HG03135 (cell line): ENCODE measurements at regions not wholly inside any gene's neighbourhood (a gene's known extent, or its start where the extent isn't known, plus 50 kb on each side); places are given as distances from the start of the nearest gene placed in this dataset.
"Not testable (repeated sequence)": the region's sequence is repeated elsewhere in the genome, so short reads cannot be mapped to it uniquely, and the experiment has no call there.

Experiments used
- ATAC-seq: cut with Tn5 transposase; IDR thresholded peaks from one replicate; pipeline ENCODE4 v1.9.1; 2021; ENCODE audit warnings: mild to moderate bottlenecking, moderate library complexity; ENCODE audit not compliant: unreplicated experiment

DNA sequence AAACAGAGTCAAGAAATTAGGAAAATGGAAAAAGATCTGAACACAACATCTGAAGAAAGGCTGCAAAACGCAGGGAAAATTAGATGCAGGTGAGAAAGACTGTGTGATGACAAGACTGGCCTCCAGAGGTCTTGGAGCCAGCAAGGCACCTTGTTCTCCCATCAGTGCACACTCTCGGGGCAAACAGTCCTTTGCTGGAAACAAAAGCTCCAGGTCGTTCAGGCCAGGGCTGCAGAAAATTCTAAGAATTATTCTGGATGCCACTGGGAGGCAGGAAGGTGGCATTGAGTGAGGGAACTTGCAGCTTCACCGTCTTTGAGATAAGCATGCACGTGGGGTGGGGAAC lies 219.9 kb upstream of the SSTR4 start:
- ATAC-seq: no peak

DNA sequence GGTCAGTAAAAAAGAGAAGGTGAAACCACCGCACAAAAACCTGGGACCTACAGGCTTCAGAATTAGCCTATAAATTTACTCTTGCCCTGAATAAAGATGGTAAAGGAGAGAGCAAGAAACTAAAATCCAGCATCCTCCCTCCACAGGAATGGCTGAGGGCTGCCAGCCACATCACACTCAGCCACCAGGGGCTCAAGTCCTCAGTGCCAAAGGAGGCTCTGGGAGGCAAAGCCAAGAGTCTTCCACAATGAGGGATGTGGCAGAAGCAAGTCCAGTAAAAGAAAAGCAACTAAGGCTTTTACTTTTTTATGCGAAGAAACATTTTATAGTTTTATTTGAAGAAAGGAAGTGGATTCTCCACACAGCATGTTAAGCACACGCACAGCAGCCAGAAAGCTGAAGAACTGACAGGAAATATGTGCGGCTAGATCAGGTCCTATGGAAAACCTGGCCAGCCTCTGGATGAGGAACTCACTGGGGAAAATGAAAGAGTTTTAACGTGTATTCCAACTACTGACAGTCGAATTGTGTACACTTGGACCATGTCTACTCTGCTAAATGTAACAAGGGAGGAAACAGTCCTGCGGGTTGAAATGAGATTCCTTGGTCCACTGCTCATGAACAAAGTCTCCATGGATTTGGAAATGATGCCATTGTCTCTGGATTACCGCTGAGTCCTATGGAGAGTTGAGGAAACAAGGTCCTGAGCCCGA lies 219.4 kb upstream of the SSTR4 start:
- no peak for ATAC-seq

- no peak for ATAC-seq
Observed at GRCh38 chr20:22818636-22819035, 216.5 kb upstream of the SSTR4 start.

DNA sequence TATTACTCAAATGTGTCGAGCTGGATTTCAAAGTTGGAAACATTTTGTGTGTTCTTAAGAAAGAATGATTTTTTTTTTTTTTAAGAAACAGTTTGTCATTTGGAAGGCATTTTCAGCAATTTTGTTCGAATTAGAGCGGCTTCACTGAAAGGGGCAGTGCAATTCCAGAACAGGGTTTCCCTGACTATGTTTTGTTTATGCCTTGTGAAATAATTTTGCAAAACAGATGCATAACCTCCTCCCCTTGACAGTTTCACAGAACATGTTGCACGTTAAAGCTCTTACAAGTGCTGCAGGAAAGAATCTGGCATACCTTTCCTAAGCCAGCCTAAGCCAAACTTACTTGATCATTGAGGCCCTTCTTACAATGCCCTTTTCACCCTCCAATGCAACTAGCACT lies 216.0 kb upstream of the SSTR4 start:
- no peak for ATAC-seq

DNA sequence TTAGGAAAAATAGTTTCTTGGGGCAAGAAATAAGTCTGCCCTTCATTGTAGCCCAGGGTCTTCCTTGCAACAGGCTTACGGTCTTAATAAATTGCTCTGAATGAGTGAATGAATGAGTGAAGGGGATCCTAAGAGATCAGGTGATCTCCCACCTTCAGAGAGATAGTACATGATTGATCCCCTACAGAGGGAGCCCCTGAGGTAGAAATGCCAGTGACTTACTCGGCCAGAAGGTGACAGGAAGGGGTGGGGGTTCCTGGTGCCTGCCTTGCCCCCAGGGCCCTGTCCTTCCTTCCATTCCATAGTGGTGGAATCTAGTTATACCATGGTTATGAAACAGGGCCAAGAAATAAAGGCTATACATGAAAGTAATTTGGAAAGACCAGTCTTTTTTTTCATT lies 215.3 kb upstream of the SSTR4 start:
- no peak for ATAC-seq

DNA sequence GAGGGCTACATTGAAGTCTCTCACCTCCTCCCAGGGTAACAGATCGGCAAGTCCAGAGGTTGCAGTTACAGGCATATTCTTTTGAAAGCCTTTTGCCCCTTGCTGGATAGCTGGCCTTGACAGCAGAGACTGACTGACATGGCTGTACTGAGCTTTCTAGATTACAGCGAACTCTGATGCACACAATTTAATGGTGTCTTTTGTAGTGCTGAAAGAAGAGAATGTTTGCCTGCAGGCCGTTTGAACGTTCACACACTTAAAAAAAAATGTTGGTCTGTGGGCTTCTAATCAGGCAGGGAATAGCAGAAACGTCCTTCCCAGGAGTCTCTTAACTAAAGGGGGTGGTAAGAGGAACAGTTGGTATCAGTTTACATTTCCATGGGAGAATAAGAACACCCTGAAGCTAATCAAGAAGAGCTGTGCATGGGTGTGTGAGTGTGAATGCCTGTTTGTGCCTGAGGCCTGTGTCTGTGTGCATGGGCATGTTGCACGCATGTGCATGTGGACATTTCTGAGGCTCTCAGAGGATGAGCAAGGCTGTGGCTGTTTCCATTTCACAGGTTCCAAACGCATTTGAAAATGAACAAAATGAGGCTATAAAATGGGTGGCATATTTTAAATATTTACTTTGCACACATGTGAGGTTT lies 213.9 kb upstream of the SSTR4 start:
- no peak for ATAC-seq

DNA sequence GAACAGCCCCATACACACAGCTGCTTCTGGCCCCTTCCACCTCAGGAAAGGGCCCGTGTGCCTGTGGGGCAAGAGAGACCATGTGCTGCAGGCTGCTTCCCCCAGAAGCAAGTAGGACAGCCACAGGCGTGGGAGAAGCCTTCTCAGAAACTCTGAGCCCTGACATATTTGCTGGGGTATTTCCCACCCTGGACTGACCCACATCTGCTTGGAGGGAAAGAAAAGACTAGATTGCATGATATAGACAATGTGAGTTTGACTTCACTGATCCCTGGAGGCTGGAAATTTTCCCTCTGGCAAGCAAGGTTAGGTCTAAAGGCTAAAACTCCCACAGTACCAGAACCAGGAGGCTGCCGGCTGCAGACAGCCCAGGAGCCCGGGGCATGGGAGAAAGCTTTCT lies 213.3 kb upstream of the SSTR4 start:
- no peak for ATAC-seq

- ATAC-seq: no peak
Observed at GRCh38 chr20:22823119-22823518, 212.0 kb upstream of the SSTR4 start.

- ATAC-seq: no peak
Observed at GRCh38 chr20:22824077-22824476, 211.0 kb upstream of the SSTR4 start.

- ATAC-seq: no peak
Observed at GRCh38 chr20:22825076-22825475, 210.0 kb upstream of the SSTR4 start.

DNA sequence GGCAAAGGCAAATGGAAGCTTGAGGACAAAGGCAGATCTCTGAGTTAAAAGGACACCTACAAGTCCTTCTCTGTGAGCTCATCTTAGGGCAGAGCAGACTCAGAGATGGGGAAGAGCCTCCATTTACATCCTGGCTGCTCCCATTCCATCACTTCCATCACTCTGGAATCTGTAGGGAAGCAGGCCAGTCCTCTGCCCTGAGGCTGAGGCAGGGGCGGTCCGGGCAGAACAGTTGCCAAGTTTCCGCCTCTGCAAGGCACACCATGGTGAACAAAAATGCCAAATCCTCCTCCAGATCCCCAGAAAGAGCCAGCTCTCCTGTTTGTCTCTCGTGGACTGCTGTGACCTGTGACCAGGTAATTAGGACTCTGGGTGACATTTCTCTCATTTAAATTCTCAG lies 209.6 kb upstream of the SSTR4 start:
- no peak for ATAC-seq

- ATAC-seq: no peak
Observed at GRCh38 chr20:22826306-22827230, 208.5 kb upstream of the SSTR4 start.

DNA sequence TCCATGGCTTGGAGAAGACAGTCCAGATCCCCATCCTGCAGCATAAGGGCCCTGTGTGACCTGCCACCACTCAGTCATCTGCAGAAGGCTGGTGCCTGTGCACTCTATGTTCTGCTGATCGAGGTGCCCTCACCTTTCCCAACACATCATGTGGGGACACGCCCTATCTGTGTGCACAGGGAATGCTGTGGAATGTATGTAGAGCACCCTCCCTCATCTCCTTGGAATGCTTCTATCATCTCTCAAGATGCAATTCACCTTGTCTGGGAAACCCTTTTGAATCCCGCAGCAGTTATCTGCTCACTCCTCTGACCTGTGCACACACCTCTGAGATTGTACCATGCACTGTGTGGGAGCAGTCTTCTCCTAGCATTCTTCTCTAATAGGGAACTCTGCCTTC lies 207.2 kb upstream of the SSTR4 start:
- no peak for ATAC-seq

GRCh38 chr20:22829356-22829755 lies 205.8 kb upstream of the SSTR4 start:
- no peak for ATAC-seq

DNA sequence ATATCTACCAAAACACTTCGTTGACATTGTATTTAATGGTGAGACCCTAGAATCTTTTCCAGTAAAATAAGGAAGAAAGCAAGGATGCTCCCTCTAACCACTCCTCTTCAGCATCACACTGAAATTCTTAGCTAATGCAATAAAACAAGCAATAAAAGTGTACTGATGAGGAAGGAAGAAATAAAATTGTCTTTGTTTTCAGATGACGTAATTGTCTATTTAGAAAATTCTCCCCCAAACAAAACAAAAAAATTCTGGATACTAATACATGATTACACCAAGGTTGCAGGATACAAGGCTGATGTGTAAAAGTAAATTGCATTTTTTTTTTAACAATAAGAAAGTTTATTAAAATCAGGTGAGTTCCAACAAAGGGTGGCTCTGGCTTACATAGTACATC lies 205.0 kb upstream of the SSTR4 start:
- no peak for ATAC-seq

DNA sequence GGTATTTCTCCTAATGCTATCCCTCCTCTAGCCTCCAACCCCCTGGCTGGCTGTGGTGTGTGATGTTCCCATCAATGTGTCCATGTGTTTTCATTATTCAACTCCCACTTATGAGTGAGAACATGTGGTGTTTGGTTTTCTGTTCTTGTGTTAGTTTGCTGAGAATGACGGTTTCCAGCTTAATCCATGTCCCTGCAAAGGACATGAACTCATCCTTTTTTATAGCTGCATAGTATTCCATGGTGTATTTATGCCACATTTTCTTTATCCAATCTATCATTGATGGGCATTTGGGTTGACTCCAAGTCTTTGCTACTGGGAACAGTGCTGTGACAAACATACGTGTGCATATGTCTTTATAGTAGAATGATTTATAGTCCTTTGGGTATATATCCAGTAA lies 204.4 kb upstream of the SSTR4 start:
- ATAC-seq: not testable (repeated sequence)

- no peak for ATAC-seq
Observed at GRCh38 chr20:22833851-22834250, 201.3 kb upstream of the SSTR4 start.

DNA sequence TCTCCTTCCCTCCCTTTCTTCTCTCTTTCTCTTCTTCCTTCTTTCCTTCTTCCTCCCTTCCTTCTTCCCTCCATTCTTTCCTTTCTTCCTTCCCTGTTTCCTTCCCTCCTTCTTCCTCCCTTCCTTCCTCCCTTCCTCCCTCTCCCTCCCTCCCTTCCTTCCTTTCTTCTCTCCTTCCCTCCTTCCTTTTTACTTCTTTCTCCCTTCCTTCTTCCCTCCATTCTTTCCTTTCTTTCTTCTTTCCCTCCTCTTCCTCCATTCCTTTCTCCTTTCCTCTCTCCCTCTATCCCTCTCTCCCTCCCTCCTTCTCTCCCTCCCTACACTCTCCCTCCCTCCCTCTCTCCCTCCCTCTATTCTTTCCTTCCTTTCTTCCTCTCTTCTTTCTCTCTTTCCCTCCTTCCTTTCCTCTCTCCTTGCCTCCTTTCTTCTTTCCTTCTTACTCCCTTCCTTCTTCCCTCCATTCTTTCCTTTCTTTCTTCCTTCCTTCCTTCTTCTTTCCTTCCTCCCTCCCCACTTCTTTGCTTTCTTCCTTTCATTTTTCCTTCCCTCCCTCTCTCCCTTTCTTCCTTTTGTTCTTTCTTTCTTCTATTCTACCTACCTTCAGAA lies 200.4 kb upstream of the SSTR4 start:
- ATAC-seq: no peak

DNA sequence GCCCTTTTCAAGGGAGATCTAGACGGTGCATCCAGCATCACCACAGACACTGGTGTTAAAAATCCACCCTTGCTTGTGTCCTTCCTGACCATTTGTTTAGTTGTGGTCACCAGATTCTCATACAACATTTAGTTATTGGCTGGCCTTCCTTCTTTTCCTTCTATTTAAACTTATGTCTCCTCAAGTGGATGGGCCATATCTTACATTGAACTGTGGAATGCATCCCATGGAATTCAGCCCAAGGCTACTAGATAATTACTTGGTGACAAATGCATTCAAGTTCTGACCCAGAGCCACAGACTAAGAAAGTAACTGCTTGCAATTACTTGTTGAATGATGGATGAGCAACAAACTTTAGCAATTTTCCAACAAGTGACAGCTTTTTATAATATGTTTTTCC lies 198.9 kb upstream of the SSTR4 start:
- ATAC-seq: no peak

GRCh38 chr20:22836877-22837276 lies 198.2 kb upstream of the SSTR4 start:
- no peak for ATAC-seq

DNA sequence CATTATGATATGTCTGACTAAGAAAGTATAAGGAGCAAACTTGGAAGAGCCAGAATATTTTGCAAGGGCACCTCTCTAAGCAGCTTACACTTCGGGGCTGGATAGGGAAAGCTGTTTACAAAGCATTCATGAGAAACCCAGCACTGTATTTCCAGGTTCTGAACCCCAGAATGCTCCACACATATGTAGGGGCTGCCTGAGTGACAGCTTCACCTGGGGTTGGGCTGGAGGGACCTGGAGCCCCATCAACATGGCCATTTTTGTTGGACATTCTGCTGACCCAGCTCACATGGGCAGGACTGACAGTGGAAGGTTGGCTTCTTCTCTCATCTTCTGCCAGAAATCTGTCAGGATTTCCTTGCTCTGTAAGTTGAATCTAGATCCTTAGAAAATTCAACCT lies 197.1 kb upstream of the SSTR4 start:
- no peak for ATAC-seq

DNA sequence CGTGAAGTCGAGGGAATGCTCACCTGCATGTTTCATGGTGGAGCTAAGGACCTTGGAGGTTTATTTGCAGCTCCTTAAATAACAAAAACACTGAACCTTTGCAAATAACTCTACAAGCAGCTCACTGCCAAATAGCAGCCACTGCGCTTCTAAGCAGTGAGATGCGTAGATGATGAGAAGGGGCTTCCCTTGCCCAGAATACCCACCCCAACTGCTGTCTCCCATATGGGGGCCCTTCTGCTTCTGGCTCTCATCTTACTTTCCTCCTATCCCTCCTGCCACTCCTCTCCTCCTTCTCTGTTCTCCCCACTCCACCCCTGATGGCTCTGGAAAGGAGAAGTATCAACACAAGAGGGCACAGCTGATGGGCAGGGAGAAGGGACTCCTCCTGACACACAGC lies 193.3 kb upstream of the SSTR4 start:
- no peak for ATAC-seq
